Immature natural killer cell (primary cell): ENCODE measurements at regions not wholly inside any gene's neighbourhood (a gene's known extent, or its start where the extent isn't known, plus 50 kb on each side); places are given as distances from the start of the nearest gene placed in this dataset.
"Not testable (repeated sequence)": the region's sequence is repeated elsewhere in the genome, so short reads cannot be mapped to it uniquely, and the experiment has no call there.

Experiments
- DNase-seq, 3 donors: peaks; one replicate each; pipeline ENCODE4 v3.0.0; 2022; ENCODE audit warnings: mixed read lengths in 1 of 3
- H3K27ac Mint-ChIP-seq, 6 donors: one replicate each; pipeline ENCODE4 v1.8.0; 2020; ENCODE audit warnings: mixed read lengths in 6 of 6, mild to moderate bottlenecking in 5 of 6, inconsistent platforms in 4 of 6, moderate library complexity in 3 of 6
- H3K27me3 Mint-ChIP-seq, 3 donors: one replicate each; pipeline ENCODE4 v1.8.0; 2020 to 2021; ENCODE audit warnings: low read depth in 3 of 3, mild to moderate bottlenecking in 3 of 3, mixed read lengths in 3 of 3, moderate library complexity in 3 of 3, inconsistent platforms in 1 of 3
- H3K36me3 Mint-ChIP-seq, 3 donors: one replicate each; pipeline ENCODE4 v1.8.0; 2020; ENCODE audit warnings: mixed read lengths in 3 of 3, inconsistent platforms in 2 of 3, mild to moderate bottlenecking in 2 of 3
- H3K4me1 Mint-ChIP-seq, 2 donors: one replicate each; pipeline ENCODE4 v1.8.0; 2020; ENCODE audit warnings: inconsistent platforms in 2 of 2, mild to moderate bottlenecking in 2 of 2, mixed read lengths in 2 of 2, moderate library complexity in 1 of 2
- H3K4me3 Mint-ChIP-seq, 5 donors: one replicate each; pipeline ENCODE4 v1.8.0; 2020; ENCODE audit warnings: mild to moderate bottlenecking in 5 of 5, mixed read lengths in 5 of 5, inconsistent platforms in 3 of 5, moderate library complexity in 3 of 5
- H3K9me3 Mint-ChIP-seq, 6 donors: one replicate each; pipeline ENCODE4 v1.8.0; 2020; ENCODE audit warnings: mild to moderate bottlenecking in 6 of 6, mixed read lengths in 6 of 6, inconsistent platforms in 4 of 6, moderate library complexity in 3 of 6

GRCh38 chr14:106309423-106309822, 783.0 kb downstream of the TMEM121 start:
- H3K36me3 Mint-ChIP-seq: no peaks in the 10 kb centered on the region
- H3K4me1 Mint-ChIP-seq: no peaks in the 10 kb centered on the region
- H3K27me3 Mint-ChIP-seq: peaks cover 9 to 15% (median 13%) of the 10 kb centered on the region in 3 donors
- H3K27ac Mint-ChIP-seq: no peak overlapping the region
- DNase-seq: no peak
- H3K9me3 Mint-ChIP-seq: no peaks in the 10 kb centered on the region
- H3K4me3 Mint-ChIP-seq: no peak overlapping the region

- H3K27ac Mint-ChIP-seq: no peak overlapping the region
Observed at GRCh38 chr14:106315436-106315835, 789.1 kb downstream of the TMEM121 start.

GRCh38 chr14:106317593-106317992, 791.2 kb downstream of the TMEM121 start:
- Mint-ChIP-seq H3K27me3 (peaks cover 4 to 12% (median 12%) of the 10 kb centered on the region in 3 donors), H3K4me3 (no peak overlapping the region), H3K36me3 (no peaks in the 10 kb centered on the region), H3K9me3 (no peaks in the 10 kb centered on the region), H3K4me1 (no peaks in the 10 kb centered on the region), H3K27ac (no peak overlapping the region)
- no peak for DNase-seq

More at GRCh38 chr14:106315436-106315835, 789.1 kb downstream of the TMEM121 start:
- Mint-ChIP-seq H3K9me3 (no peaks in the 10 kb centered on the region), H3K27me3 (peaks cover 4 to 13% (median 11%) of the 10 kb centered on the region in 3 donors), H3K4me1 (no peaks in the 10 kb centered on the region), H3K36me3 (no peaks in the 10 kb centered on the region), H3K4me3 (no peak overlapping the region)
- DNase-seq: no peak

GRCh38 chr14:106318700-106319099, 792.3 kb downstream of the TMEM121 start:
- no peaks in the 10 kb centered on the region for H3K9me3 Mint-ChIP-seq
- H3K4me1 Mint-ChIP-seq: no peaks in the 10 kb centered on the region
- no peak overlapping the region for H3K4me3 Mint-ChIP-seq
- peak in 2 of 3 donors; percentile 38 to 46 for DNase-seq
- no peaks in the 10 kb centered on the region for H3K36me3 Mint-ChIP-seq
- peaks cover 4 to 15% (median 11%) of the 10 kb centered on the region in 3 donors for H3K27me3 Mint-ChIP-seq
- no peak overlapping the region for H3K27ac Mint-ChIP-seq

- not testable (repeated sequence) for H3K27ac Mint-ChIP-seq, H3K4me3 Mint-ChIP-seq, H3K4me1 Mint-ChIP-seq, H3K9me3 Mint-ChIP-seq, DNase-seq, H3K36me3 Mint-ChIP-seq
- peaks cover 4 to 10% (median 9%) of the 10 kb centered on the region in 3 donors for H3K27me3 Mint-ChIP-seq
Observed at GRCh38 chr14:106323970-106324369, 797.6 kb downstream of the TMEM121 start.

- no peaks in the 10 kb centered on the region for H3K36me3 Mint-ChIP-seq
Observed at GRCh38 chr14:106327234-106327633, 800.9 kb downstream of the TMEM121 start.

GRCh38 chr14:106327702-106328353, 801.4 kb downstream of the TMEM121 start:
- not testable (repeated sequence) for DNase-seq, H3K4me1 Mint-ChIP-seq, H3K4me3 Mint-ChIP-seq, H3K9me3 Mint-ChIP-seq, H3K27ac Mint-ChIP-seq, H3K36me3 Mint-ChIP-seq
- H3K27me3 Mint-ChIP-seq: peaks cover 8 to 10% (median 9%) of the 10 kb centered on the region in 3 donors

More at GRCh38 chr14:106327234-106327633, 800.9 kb downstream of the TMEM121 start:
- DNase-seq: no peak
- no peak overlapping the region for H3K4me3 Mint-ChIP-seq
- peaks cover 8 to 13% (median 9%) of the 10 kb centered on the region in 3 donors for H3K27me3 Mint-ChIP-seq
- no peaks in the 10 kb centered on the region for H3K9me3 Mint-ChIP-seq
- no peaks in the 10 kb centered on the region for H3K4me1 Mint-ChIP-seq
- H3K27ac Mint-ChIP-seq: no peak overlapping the region

- H3K4me1 Mint-ChIP-seq, H3K27me3 Mint-ChIP-seq, H3K36me3 Mint-ChIP-seq, H3K27ac Mint-ChIP-seq, H3K9me3 Mint-ChIP-seq, DNase-seq, H3K4me3 Mint-ChIP-seq: not testable (repeated sequence)
Observed at GRCh38 chr14:106329243-106329642, 802.9 kb downstream of the TMEM121 start.

- not testable (repeated sequence) for H3K4me1 Mint-ChIP-seq
Observed at GRCh38 chr14:106329987-106330774, 803.8 kb downstream of the TMEM121 start.

GRCh38 chr14:106334428-106335109, 808.2 kb downstream of the TMEM121 start:
- H3K36me3 Mint-ChIP-seq, H3K4me3 Mint-ChIP-seq, H3K27me3 Mint-ChIP-seq, H3K9me3 Mint-ChIP-seq, H3K27ac Mint-ChIP-seq, H3K4me1 Mint-ChIP-seq: not testable (repeated sequence)
- peak in 1 of 3 donors; percentile 21 for DNase-seq

More at GRCh38 chr14:106329987-106330774, 803.8 kb downstream of the TMEM121 start:
- not testable (repeated sequence) for H3K27ac Mint-ChIP-seq, DNase-seq, H3K9me3 Mint-ChIP-seq, H3K4me3 Mint-ChIP-seq, H3K36me3 Mint-ChIP-seq, H3K27me3 Mint-ChIP-seq

GRCh38 chr14:106335110-106335429, 808.7 kb downstream of the TMEM121 start:
- H3K36me3 Mint-ChIP-seq, H3K27me3 Mint-ChIP-seq, H3K4me3 Mint-ChIP-seq, H3K27ac Mint-ChIP-seq, H3K4me1 Mint-ChIP-seq, DNase-seq, H3K9me3 Mint-ChIP-seq: not testable (repeated sequence)

GRCh38 chr14:106338775-106339174, 812.4 kb downstream of the TMEM121 start:
- DNase-seq, H3K9me3 Mint-ChIP-seq, H3K4me3 Mint-ChIP-seq, H3K27me3 Mint-ChIP-seq, H3K4me1 Mint-ChIP-seq, H3K36me3 Mint-ChIP-seq, H3K27ac Mint-ChIP-seq: not testable (repeated sequence)

- H3K27me3 Mint-ChIP-seq, H3K4me1 Mint-ChIP-seq, H3K36me3 Mint-ChIP-seq, H3K4me3 Mint-ChIP-seq, DNase-seq, H3K9me3 Mint-ChIP-seq: not testable (repeated sequence)
- H3K27ac Mint-ChIP-seq: peak overlapping the region in 1 of 6 donors; percentile 17
Observed at GRCh38 chr14:106340658-106341057, 814.3 kb downstream of the TMEM121 start.

- H3K27me3 Mint-ChIP-seq, H3K4me3 Mint-ChIP-seq, H3K9me3 Mint-ChIP-seq, H3K27ac Mint-ChIP-seq, H3K4me1 Mint-ChIP-seq, H3K36me3 Mint-ChIP-seq, DNase-seq: not testable (repeated sequence)
Observed at GRCh38 chr14:106341161-106341560, 814.8 kb downstream of the TMEM121 start.
